HEK293 (cell line): ENCODE measurements at regions not wholly inside any gene's neighbourhood (a gene's known extent, or its start where the extent isn't known, plus 50 kb on each side); places are given as distances from the start of the nearest gene placed in this dataset.

Experiments used
- CTCF ChIA-PET: fragments of 350-600 bp; formaldehyde crosslinking; extraction: SDS; loops from one replicate; lab custom pipeline; 2021; ENCODE audit warnings: antibody characterized with exemption; lab: Yijun Ruan, JAX
- POLR2A ChIA-PET: fragments of 300-600 bp; formaldehyde crosslinking; extraction: SDS; loops from one replicate; lab custom pipeline; 2020; ENCODE audit warnings: antibody characterized with exemption, inconsistent platforms; lab: Yijun Ruan, JAX
- H3K27ac ChIP-seq: fragments of 200-500 bp; sonication (Bioruptor generic); 2 replicates; pipeline ENCODE4 v1.5.1; 2014; ENCODE audit warnings: low read depth, low read length, control low read depth, inconsistent platforms; ENCODE audit errors: extremely low read depth
- H3K36me3 ChIP-seq, 2 experiments: fragments of 200-500 bp in 1 of 2; sonication (Bioruptor generic) in 1 of 2; 1 replicate in 1 of 2; 2 replicates in 1 of 2; pipeline ENCODE4 v1.5.1; 2014 to 2017; ENCODE audit warnings: inconsistent platforms in 2 of 2, low read length in 2 of 2; ENCODE audit not compliant: control insufficient read depth in 2 of 2, insufficient read depth in 1 of 2
- H3K4me1 ChIP-seq: fragments of 200-500 bp; sonication (Bioruptor generic); 2 replicates; pipeline ENCODE4 v1.5.1; 2014; ENCODE audit warnings: mild to moderate bottlenecking, low read length, inconsistent platforms; ENCODE audit not compliant: control insufficient read depth, insufficient read depth
- H3K4me3 ChIP-seq: 2 replicates; pipeline ENCODE4 v1.5.1; 2011; ENCODE audit warnings: low read depth, mild to moderate bottlenecking, control low read depth, low read length, moderate library complexity
- H3K9me3 ChIP-seq: fragments of 200-500 bp; sonication (Bioruptor generic); 2 replicates; pipeline ENCODE4 v1.5.1; 2014; ENCODE audit warnings: low read depth, low read length, inconsistent platforms; ENCODE audit not compliant: control insufficient read depth, insufficient read depth
- MZF1 ChIP-seq: fragments of 450-650 bp; formaldehyde crosslinking; IDR thresholded peaks from 2 replicates; pipeline ENCODE4 v1.5.1; 2017; ENCODE audit warnings: missing biosample characterization, missing genetic modification characterization, borderline replicate concordance
- SP3 ChIP-seq: fragments of 450-650 bp; formaldehyde crosslinking; IDR thresholded peaks from 2 replicates; pipeline ENCODE4 v1.5.1; 2016; ENCODE audit warnings: missing biosample characterization, missing genetic modification characterization
- TCF7L2 ChIP-seq: IDR thresholded peaks from 2 replicates; pipeline ENCODE4 v1.6.1; 2011; ENCODE audit warnings: low read depth, mild to moderate bottlenecking, inconsistent platforms, low read length, moderate library complexity, borderline replicate concordance
- WT1 ChIP-seq: fragments of 450-650 bp; formaldehyde crosslinking; IDR thresholded peaks from 2 replicates; pipeline ENCODE4 v1.5.1; 2016; ENCODE audit warnings: missing biosample characterization, missing genetic modification characterization
- ZEB2 ChIP-seq: fragments of 450-650 bp; formaldehyde crosslinking; IDR thresholded peaks from 2 replicates; pipeline ENCODE4 v1.5.1; 2016; ENCODE audit warnings: missing biosample characterization, missing genetic modification characterization
- ZNF121 ChIP-seq: fragments of 450-650 bp; formaldehyde crosslinking; IDR thresholded peaks from 2 replicates; pipeline ENCODE4 v1.5.1; 2016; ENCODE audit warnings: missing biosample characterization, missing genetic modification characterization
- ZNF175 ChIP-seq: fragments of 450-650 bp; formaldehyde crosslinking; IDR thresholded peaks from 2 replicates; pipeline ENCODE4 v1.5.1; 2016; ENCODE audit warnings: missing biosample characterization, missing genetic modification characterization
- ZNF2 ChIP-seq: fragments of 450-650 bp; formaldehyde crosslinking; IDR thresholded peaks from 2 replicates; pipeline ENCODE4 v1.5.1; 2016; ENCODE audit warnings: missing biosample characterization, missing genetic modification characterization
- ZNF248 ChIP-seq: fragments of 450-650 bp; formaldehyde crosslinking; IDR thresholded peaks from 2 replicates; pipeline ENCODE4 v1.5.1; 2017; ENCODE audit warnings: missing biosample characterization, missing genetic modification characterization
- ZNF335 ChIP-seq: fragments of 450-650 bp; formaldehyde crosslinking; conservative IDR thresholded peaks from 2 replicates; pipeline ENCODE4 v1.5.1; 2016; ENCODE audit warnings: missing biosample characterization, missing genetic modification characterization
- ZNF366 ChIP-seq: fragments of 450-650 bp; formaldehyde crosslinking; conservative IDR thresholded peaks from 2 replicates; pipeline ENCODE4 v1.5.1; 2016; ENCODE audit warnings: missing biosample characterization, missing genetic modification characterization
- ZNF391 ChIP-seq: fragments of 450-650 bp; formaldehyde crosslinking; IDR thresholded peaks from 2 replicates; pipeline ENCODE4 v1.5.1; 2016; ENCODE audit warnings: low read depth, missing biosample characterization, missing genetic modification characterization, borderline replicate concordance
- ZNF394 ChIP-seq: fragments of 450-650 bp; formaldehyde crosslinking; IDR thresholded peaks from 2 replicates; pipeline ENCODE4 v1.5.1; 2016; ENCODE audit warnings: missing biosample characterization, missing genetic modification characterization, mild to moderate bottlenecking, moderate library complexity, borderline replicate concordance
- ZNF433 ChIP-seq: fragments of 450-650 bp; formaldehyde crosslinking; IDR thresholded peaks from 2 replicates; pipeline ENCODE4 v1.5.1; 2016; ENCODE audit warnings: missing biosample characterization, missing genetic modification characterization, low read depth
- ZNF473 ChIP-seq: fragments of 450-650 bp; formaldehyde crosslinking; IDR thresholded peaks from 2 replicates; pipeline ENCODE4 v1.5.1; 2017; ENCODE audit warnings: missing biosample characterization, missing genetic modification characterization
- ZNF488 ChIP-seq: fragments of 450-650 bp; formaldehyde crosslinking; IDR thresholded peaks from 2 replicates; pipeline ENCODE4 v1.5.1; 2016; ENCODE audit warnings: missing biosample characterization, missing genetic modification characterization
- ZNF623 ChIP-seq: fragments of 450-650 bp; formaldehyde crosslinking; IDR thresholded peaks from 2 replicates; pipeline ENCODE4 v1.5.1; 2016; ENCODE audit warnings: missing biosample characterization, missing genetic modification characterization
- ZNF791 ChIP-seq: fragments of 450-650 bp; formaldehyde crosslinking; IDR thresholded peaks from 2 replicates; pipeline ENCODE4 v1.5.1; 2016; ENCODE audit warnings: missing biosample characterization, missing genetic modification characterization
- ZNF843 ChIP-seq: fragments of 450-650 bp; formaldehyde crosslinking; IDR thresholded peaks from 2 replicates; pipeline ENCODE4 v1.5.1; 2016; ENCODE audit warnings: missing biosample characterization, missing genetic modification characterization
- ZSCAN30 ChIP-seq: fragments of 450-650 bp; IDR thresholded peaks from 2 replicates; pipeline ENCODE4 v1.5.1; 2018; ENCODE audit warnings: missing biosample characterization, mild to moderate bottlenecking, missing genetic modification characterization, moderate library complexity
- TF ChIP-seq, protein P1 (sequence below): fragments of 450-650 bp; formaldehyde crosslinking; optimal IDR thresholded peaks from 2 replicates; pipeline ENCODE3; 2016; ENCODE audit warnings: missing biosample characterization, mild to moderate bottlenecking, missing genetic modification characterization
- TF ChIP-seq, protein P2 (sequence below): fragments of 450-650 bp; formaldehyde crosslinking; IDR thresholded peaks from 2 replicates; pipeline ENCODE4 v1.5.1; 2017; ENCODE audit warnings: missing biosample characterization, missing genetic modification characterization

- TF ChIP-seq TCF7L2 (no peak), ZNF394 (tag by site-specific recombination) (no peak), MZF1 (tag by site-specific recombination) (no peak), ZNF175 (tag by site-specific recombination) (no peak), ZNF488 (tag by site-specific recombination) (no peak)
- Histone ChIP-seq H3K4me3 (no peak overlapping the region), H3K27ac (no peak overlapping the region), H3K9me3 (no peaks in the 10 kb centered on the region), H3K4me1 (no peaks in the 10 kb centered on the region), H3K36me3 (no peaks in the 10 kb centered on the region)
- ChIA-PET CTCF (no interaction called here), POLR2A (no interaction called here)
Measured at GRCh38 chr2:12207491-12207890, 461.1 kb downstream of the LPIN1 start.

DNA sequence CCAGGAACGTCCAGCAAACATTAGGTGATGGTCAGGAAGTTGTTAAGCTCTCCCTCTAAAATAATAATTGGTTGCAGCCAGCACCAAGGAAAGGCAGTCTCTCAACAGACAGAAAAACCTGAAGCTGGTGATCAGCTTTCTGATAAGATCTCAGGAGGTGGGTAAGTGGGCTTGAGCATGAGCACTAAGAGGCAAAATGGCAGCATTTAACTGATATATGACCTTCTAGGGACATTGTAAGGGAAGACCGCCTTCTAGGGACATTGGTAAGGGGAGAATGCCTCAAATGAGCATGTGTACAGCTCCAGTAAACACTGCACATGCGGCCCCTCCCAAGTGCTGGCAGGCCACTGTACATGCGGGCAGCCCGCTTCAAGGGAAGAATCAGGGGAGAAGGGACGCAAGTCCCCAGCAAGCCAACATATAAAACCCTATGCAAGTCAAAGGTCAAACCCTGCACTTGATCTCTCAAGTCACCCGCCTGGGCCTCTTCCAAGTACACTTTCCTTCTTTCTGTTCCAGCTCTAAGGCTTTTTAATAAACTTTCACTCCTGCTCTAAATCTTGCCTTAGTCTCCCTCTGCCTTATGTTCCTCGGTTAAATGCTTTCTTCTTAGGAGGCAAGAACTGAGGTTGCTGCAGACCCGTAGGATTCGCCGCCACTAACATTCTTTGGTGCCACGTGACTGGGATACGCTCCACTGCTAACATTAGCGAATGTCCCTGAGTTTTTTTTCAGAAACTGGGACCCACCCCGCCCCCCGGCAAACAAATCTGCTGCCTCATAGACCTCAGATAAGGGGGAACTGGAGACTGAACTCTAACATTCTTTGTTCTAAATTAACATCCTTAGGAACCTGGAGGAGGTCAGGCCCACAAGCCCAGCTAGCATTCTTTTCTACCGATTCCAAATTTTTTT lies 463.8 kb downstream of the LPIN1 start:
- CTCF ChIA-PET, result interaction anchor here (0.7 to 1.0 kb wide), 2 partner anchors 14 to 15 kb away, joined by 3 read pairs; no protein-coding TSS in a partner anchor
- POLR2A ChIA-PET, result no interaction called here
- no peak for TF ChIP-seq ZNF391 (tag by site-specific recombination)
- TF ChIP-seq ZNF366 (tag by site-specific recombination), result no peak
- no peak for TF ChIP-seq WT1 (tag by site-specific recombination)
- TF ChIP-seq SP3, result no peak
- TF ChIP-seq ZNF248 (tag by site-specific recombination), result no peak
- no peak for TF ChIP-seq ZNF473 (tag by site-specific recombination)
- no peak for TF ChIP-seq ZNF433 (tag by site-specific recombination)
- TF ChIP-seq ZNF2 (tag by site-specific recombination), result no peak
- no peak for TF ChIP-seq ZNF623 (tag by site-specific recombination)
- TF ChIP-seq, protein P1, sequence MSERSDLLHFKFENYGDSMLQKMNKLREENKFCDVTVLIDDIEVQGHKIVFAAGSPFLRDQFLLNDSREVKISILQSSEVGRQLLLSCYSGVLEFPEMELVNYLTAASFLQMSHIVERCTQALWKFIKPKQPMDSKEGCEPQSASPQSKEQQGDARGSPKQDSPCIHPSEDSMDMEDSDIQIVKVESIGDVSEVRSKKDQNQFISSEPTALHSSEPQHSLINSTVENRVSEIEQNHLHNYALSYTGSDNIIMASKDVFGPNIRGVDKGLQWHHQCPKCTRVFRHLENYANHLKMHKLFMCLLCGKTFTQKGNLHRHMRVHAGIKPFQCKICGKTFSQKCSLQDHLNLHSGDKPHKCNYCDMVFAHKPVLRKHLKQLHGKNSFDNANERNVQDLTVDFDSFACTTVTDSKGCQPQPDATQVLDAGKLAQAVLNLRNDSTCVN, result no peak
- no peak for TF ChIP-seq ZSCAN30 (tag by site-specific recombination)
- TF ChIP-seq, protein P2, sequence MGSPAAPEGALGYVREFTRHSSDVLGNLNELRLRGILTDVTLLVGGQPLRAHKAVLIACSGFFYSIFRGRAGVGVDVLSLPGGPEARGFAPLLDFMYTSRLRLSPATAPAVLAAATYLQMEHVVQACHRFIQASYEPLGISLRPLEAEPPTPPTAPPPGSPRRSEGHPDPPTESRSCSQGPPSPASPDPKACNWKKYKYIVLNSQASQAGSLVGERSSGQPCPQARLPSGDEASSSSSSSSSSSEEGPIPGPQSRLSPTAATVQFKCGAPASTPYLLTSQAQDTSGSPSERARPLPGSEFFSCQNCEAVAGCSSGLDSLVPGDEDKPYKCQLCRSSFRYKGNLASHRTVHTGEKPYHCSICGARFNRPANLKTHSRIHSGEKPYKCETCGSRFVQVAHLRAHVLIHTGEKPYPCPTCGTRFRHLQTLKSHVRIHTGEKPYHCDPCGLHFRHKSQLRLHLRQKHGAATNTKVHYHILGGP, result no peak
- no peak for TF ChIP-seq ZNF843 (tag by site-specific recombination)
- TF ChIP-seq ZNF335 (tag by site-specific recombination), result no peak
- TF ChIP-seq ZNF121 (tag by site-specific recombination), result no peak
- no peak for TF ChIP-seq ZEB2 (tag by site-specific recombination)
- no peak for TF ChIP-seq ZNF791 (tag by site-specific recombination)

More for the DNA sequence above, 463.8 kb downstream of the LPIN1 start:
- Histone ChIP-seq H3K36me3 (no peaks in the 10 kb centered on the region), H3K4me3 (no peak overlapping the region), H3K27ac (no peak overlapping the region), H3K9me3 (no peaks in the 10 kb centered on the region), H3K4me1 (peaks cover 3% of the 10 kb centered on the region; the same call in 1 of the 2 replicates)
